ENCODE measurements at regions not wholly inside any gene's neighbourhood (a gene's known extent, or its start where the extent isn't known, plus 50 kb on each side); places are given as distances from the start of the nearest gene placed in this dataset.
A peak's percentile ranks its signal among the peaks of the same experiment; 100 is the strongest.

GRCh38 chr1:4166713-4167112 is 266.6 kb upstream of the C1orf174 start:
- no peak overlapping the region for H3K4me3 ChIP-seq (ENCODE audit: low read depth, low read length)
- TF ChIP-seq, protein P1, sequence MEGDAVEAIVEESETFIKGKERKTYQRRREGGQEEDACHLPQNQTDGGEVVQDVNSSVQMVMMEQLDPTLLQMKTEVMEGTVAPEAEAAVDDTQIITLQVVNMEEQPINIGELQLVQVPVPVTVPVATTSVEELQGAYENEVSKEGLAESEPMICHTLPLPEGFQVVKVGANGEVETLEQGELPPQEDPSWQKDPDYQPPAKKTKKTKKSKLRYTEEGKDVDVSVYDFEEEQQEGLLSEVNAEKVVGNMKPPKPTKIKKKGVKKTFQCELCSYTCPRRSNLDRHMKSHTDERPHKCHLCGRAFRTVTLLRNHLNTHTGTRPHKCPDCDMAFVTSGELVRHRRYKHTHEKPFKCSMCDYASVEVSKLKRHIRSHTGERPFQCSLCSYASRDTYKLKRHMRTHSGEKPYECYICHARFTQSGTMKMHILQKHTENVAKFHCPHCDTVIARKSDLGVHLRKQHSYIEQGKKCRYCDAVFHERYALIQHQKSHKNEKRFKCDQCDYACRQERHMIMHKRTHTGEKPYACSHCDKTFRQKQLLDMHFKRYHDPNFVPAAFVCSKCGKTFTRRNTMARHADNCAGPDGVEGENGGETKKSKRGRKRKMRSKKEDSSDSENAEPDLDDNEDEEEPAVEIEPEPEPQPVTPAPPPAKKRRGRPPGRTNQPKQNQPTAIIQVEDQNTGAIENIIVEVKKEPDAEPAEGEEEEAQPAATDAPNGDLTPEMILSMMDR (IDR thresholded peaks at IDR 0.05; ENCODE audit: insufficient read depth, low read depth, low read length, missing control alignments), result no peak
- DNase-seq (ENCODE audit: low read depth), result no peak

DNA sequence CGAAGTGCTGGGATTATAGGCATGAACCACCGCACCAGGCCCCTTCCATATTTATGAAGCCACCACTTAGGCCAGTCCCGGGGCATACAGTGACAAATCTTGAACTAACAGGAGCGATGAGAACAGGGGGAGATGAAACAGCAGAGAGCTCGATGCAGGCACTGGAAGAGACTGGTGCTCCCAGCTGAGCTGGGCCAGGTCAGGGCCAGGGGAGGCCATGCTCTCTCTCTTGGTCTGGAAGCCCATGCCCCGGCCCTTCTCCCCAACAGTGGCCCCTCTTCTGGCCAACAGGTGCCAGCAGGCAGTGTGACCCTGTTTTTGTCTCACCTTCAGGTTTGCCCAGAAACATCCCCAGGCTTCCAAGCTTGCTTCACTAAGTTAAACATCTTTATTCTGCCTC is 269.9 kb upstream of the C1orf174 start:
- TF ChIP-seq, protein P1 (IDR thresholded peaks at IDR 0.05; ENCODE audit: insufficient read depth, low read depth, low read length, missing control alignments), result no peak
- H3K4me3 ChIP-seq (ENCODE audit: low read depth, low read length), result no peak overlapping the region
- DNase-seq (ENCODE audit: low read depth), result no peak

GRCh38 chr1:4170548-4171340 is 270.7 kb upstream of the C1orf174 start:
- no peak overlapping the region for H3K4me3 ChIP-seq (ENCODE audit: low read depth, low read length)
- no peak for DNase-seq (ENCODE audit: low read depth)
- TF ChIP-seq, protein P1 (IDR thresholded peaks at IDR 0.05; ENCODE audit: insufficient read depth, low read depth, low read length, missing control alignments), result no peak

DNA sequence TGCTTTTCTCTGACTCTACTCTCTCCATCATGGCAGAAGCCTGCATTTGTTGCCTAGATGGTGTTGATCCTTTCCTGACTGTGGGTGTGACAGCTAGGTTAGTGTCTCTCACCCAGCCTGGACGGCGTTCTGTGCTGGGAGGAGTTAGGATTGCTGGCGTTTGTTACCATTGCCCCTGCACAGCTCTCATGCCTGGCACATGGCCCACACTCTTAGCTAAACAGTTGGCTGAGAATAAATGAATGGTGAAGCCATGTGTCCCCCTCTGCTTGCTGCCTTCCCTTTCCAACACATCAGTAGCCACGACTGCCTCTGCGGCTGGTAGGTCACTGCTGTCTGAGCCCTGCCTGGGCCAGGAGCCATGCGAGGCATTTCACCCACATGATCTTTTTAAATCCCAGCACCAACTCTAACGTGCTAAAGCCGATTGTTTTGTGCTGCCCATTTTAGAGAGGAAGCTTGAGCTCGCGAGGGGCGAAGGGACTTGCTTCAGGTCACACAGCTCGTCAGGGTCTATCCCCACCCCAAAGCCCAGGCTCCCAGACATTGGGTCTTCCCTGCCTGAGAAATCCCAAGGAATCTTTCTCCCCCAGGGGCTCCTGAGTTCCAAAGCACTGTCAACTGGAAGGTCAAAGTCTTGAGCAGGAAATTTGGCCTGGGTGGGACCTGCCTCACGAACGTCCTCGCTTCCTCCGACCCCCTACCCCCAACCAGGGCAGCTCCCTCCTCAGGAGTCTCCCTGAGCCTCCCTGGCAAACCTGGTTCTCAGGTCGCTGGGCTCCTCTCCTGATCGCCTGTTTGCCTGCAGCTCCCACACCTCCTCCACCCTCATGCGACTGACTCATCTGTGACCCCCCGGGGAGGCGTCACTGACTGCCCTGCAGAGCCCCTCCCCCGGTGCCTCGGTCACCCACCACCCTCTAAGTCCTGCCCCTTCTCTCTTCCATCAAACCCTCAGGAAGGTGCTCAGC is 271.7 kb upstream of the C1orf174 start:
- H3K4me3 ChIP-seq (ENCODE audit: low read depth, low read length), result no peak overlapping the region
- DNase-seq (ENCODE audit: low read depth), result no peak
- TF ChIP-seq, protein P1 (IDR thresholded peaks at IDR 0.05; ENCODE audit: insufficient read depth, low read depth, low read length, missing control alignments), result no peak

GRCh38 chr1:4172644-4173599 is 272.9 kb upstream of the C1orf174 start:
- TF ChIP-seq, protein P1 (IDR thresholded peaks at IDR 0.05; ENCODE audit: insufficient read depth, low read depth, low read length, missing control alignments), result peak; percentile 15
- peak; percentile 36 for DNase-seq (ENCODE audit: low read depth)
- H3K4me3 ChIP-seq (ENCODE audit: low read depth, low read length), result no peak overlapping the region

DNA sequence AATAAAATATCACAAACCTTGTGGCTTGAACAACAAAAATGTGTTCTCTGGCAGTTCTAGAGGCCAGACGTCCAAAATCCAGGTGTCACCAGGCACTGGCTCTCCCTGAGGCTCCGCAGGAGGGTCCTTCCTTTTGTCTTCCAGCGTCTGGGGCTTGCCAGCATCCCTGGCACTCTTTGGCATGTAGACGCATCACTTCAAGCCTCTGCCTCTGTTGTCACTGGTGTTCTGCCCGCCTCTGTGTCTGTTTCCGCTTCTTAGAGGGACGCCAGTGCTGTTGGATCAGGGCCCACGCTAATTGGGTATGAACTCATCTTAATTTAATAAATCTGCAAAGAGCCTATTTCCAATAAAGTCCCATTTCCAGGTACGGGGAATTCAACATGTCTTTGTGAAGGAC is 273.7 kb upstream of the C1orf174 start:
- H3K4me3 ChIP-seq (ENCODE audit: low read depth, low read length), result no peak overlapping the region
- DNase-seq (ENCODE audit: low read depth), result no peak
- TF ChIP-seq, protein P1 (IDR thresholded peaks at IDR 0.05; ENCODE audit: insufficient read depth, low read depth, low read length, missing control alignments), result no peak

Data from GM12865 (cell line).